Thyroid gland (tissue), 4 donors: ENCODE measurements at regions not wholly inside any gene's neighbourhood (a gene's known extent, or its start where the extent isn't known, plus 50 kb on each side); places are given as distances from the start of the nearest gene placed in this dataset.

Source experiments
- POLR2A ChIP-seq, 2 donors: fragments of 450-650 bp; IDR thresholded peaks; one replicate each; pipeline ENCODE4 v1.6.1; 2017; ENCODE audit warnings: antibody characterized with exemption in 2 of 2, mild to moderate bottlenecking in 2 of 2, moderate library complexity in 1 of 2
- TF ChIP-seq, protein P1 (sequence below), 6 experiments: fragments of 200-600 bp in 3 of 6; fragments of 450-650 bp in 3 of 6; sonication (generic) in 3 of 6; IDR thresholded peaks; one replicate each; pipeline ENCODE4 v1.5.1; 2016 to 2019; ENCODE audit warnings: antibody characterized with exemption in 6 of 6, mild to moderate bottlenecking in 2 of 6, inconsistent platforms in 1 of 6, moderate library complexity in 1 of 6

DNA sequence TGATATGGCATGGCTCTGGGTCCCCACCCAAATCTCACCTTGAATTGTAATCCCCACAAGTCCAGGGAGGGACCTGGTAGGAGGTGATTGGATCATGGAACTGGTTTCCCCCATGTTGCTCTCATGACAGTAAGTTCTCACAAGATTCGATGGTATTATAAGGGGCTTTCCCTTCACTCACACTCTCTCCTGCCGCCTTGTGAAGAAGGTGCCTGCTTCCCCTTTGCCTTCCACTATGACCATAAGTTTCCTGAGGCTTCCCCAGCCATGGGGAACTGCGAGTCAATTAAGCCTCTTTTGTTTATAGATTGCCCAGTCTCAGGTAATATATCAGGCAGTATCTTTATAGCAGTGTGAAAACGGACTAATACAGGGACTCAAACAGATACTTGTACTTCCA is 50.4 kb upstream of the ZNF532 start:
- TF ChIP-seq, protein P1, sequence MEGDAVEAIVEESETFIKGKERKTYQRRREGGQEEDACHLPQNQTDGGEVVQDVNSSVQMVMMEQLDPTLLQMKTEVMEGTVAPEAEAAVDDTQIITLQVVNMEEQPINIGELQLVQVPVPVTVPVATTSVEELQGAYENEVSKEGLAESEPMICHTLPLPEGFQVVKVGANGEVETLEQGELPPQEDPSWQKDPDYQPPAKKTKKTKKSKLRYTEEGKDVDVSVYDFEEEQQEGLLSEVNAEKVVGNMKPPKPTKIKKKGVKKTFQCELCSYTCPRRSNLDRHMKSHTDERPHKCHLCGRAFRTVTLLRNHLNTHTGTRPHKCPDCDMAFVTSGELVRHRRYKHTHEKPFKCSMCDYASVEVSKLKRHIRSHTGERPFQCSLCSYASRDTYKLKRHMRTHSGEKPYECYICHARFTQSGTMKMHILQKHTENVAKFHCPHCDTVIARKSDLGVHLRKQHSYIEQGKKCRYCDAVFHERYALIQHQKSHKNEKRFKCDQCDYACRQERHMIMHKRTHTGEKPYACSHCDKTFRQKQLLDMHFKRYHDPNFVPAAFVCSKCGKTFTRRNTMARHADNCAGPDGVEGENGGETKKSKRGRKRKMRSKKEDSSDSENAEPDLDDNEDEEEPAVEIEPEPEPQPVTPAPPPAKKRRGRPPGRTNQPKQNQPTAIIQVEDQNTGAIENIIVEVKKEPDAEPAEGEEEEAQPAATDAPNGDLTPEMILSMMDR (IDR thresholded peaks at IDR 0.05) = no peak
- no peak for TF ChIP-seq POLR2A (IDR thresholded peaks at IDR 0.05)
